Caco-2 (cell line): ENCODE measurements at regions not wholly inside any gene's neighbourhood (a gene's known extent, or its start where the extent isn't known, plus 50 kb on each side); places are given as distances from the start of the nearest gene placed in this dataset.

ENCODE experiments used
- BruUV-seq: library from RNA; stranded (reverse); fragments of 400-500 nt; replicated peaks from 2 replicates; lab custom pipeline; 2021; lab: Mats Ljungman, UMichigan
- CTCF ChIA-PET: fragments of 300-600 bp; sonication (Branson Sonifier 250); formaldehyde crosslinking; loops from one replicate; lab custom pipeline; 2022; ENCODE audit warnings: antibody characterized with exemption; lab: Charles Lee
- POLR2A ChIA-PET: fragments of 300-600 bp; sonication (Branson Sonifier 250); formaldehyde crosslinking; loops from one replicate; lab custom pipeline; 2022; ENCODE audit warnings: antibody characterized with exemption; lab: Charles Lee
- DNase-seq, 2 experiments: peaks; one replicate each; pipeline versions ENCODE4 v3.0.0 to v3.0.0-alpha.2; 2020 to 2022
- H3K27me3 ChIP-seq: replicated peaks from 2 replicates; pipeline ENCODE4 v1.6.0; 2011; ENCODE audit warnings: low read length; ENCODE audit not compliant: control insufficient read depth, insufficient read depth
- H3K36me3 ChIP-seq: 2 replicates; pipeline ENCODE4 v1.5.1; 2011; ENCODE audit warnings: low read length; ENCODE audit not compliant: control insufficient read depth, insufficient read depth
- H3K4me1 ChIP-seq: fragments of 250-450 bp; sonication (Bioruptor Pico); 2 replicates; pipeline ENCODE4 v1.5.1; 2020; ENCODE audit warnings: mild to moderate bottlenecking
- H3K4me3 ChIP-seq: 2 replicates; pipeline ENCODE4 v1.5.1; 2011; ENCODE audit warnings: low read depth, mild to moderate bottlenecking, control low read depth, low read length
- H3K9me3 ChIP-seq: fragments of 250-450 bp; sonication (Bioruptor Pico); 2 replicates; pipeline ENCODE4 v1.5.1; 2020; ENCODE audit warnings: mild to moderate bottlenecking, moderate library complexity
- H3K27ac Mint-ChIP-seq: one replicate; pipeline ENCODE4 v1.8.0; 2022; ENCODE audit warnings: mixed read lengths; ENCODE audit not compliant: unreplicated experiment
- H3K27me3 Mint-ChIP-seq: one replicate; pipeline ENCODE4 v1.8.0; 2022; ENCODE audit warnings: mixed read lengths; ENCODE audit not compliant: insufficient read depth, unreplicated experiment
- H3K36me3 Mint-ChIP-seq: one replicate; pipeline ENCODE4 v1.8.0; 2022; ENCODE audit warnings: mild to moderate bottlenecking, mixed read lengths; ENCODE audit not compliant: insufficient read depth, unreplicated experiment
- H3K4me1 Mint-ChIP-seq: one replicate; pipeline ENCODE4 v1.8.0; 2022; ENCODE audit warnings: low read depth, mixed read lengths; ENCODE audit not compliant: unreplicated experiment
- H3K4me3 Mint-ChIP-seq: one replicate; pipeline ENCODE4 v1.8.0; 2022; ENCODE audit warnings: mild to moderate bottlenecking, moderate library complexity, mixed read lengths; ENCODE audit not compliant: unreplicated experiment
- H3K9me3 Mint-ChIP-seq: one replicate; pipeline ENCODE4 v1.8.0; 2022; ENCODE audit warnings: mixed read lengths; ENCODE audit not compliant: unreplicated experiment
- intact Hi-C: fragments of 100-400 bp; cut with micrococcal nuclease; formaldehyde crosslinking; loops from one replicate; pipeline ENCODE4 v1.10.0; 2022; ENCODE audit not compliant: unreplicated experiment
- TF ChIP-seq, protein P1 (sequence below), 2 experiments: fragments of 200-600 bp in 1 of 2; IDR thresholded peaks; 1 replicate in 1 of 2; 2 replicates in 1 of 2; pipeline versions ENCODE4 v1.5.1 to v1.8.0; 2011 to 2022; ENCODE audit warnings: antibody characterized with exemption in 1 of 2, control low read depth in 1 of 2, inconsistent platforms in 1 of 2, low read depth in 1 of 2, low read length in 1 of 2, mild to moderate bottlenecking in 1 of 2, moderate library complexity in 1 of 2; ENCODE audit not compliant: insufficient read depth in 1 of 2, severe bottlenecking in 1 of 2, unreplicated experiment in 1 of 2

GRCh38 chr9:105173826-105174225, 70.6 kb upstream of the SLC44A1 start:
- Histone ChIP-seq H3K36me3 (no peaks in the 10 kb centered on the region), H3K4me1 (no peaks in the 10 kb centered on the region), H3K27me3 (no peaks in the 10 kb centered on the region), H3K9me3 (no peaks in the 10 kb centered on the region), H3K4me3 (no peak overlapping the region)
- DNase-seq: no peak
- Mint-ChIP-seq H3K27me3 (no peaks in the 10 kb centered on the region), H3K36me3 (no peaks in the 10 kb centered on the region), H3K4me3 (no peak overlapping the region), H3K4me1 (peaks cover 11% of the 10 kb centered on the region), H3K27ac (no peak overlapping the region), H3K9me3 (no peaks in the 10 kb centered on the region)
- BruUV-seq: no TSS peak
- ChIA-PET POLR2A (no interaction called here), CTCF (no interaction called here)
- intact Hi-C loops: no loop called here
- TF ChIP-seq, protein P1, sequence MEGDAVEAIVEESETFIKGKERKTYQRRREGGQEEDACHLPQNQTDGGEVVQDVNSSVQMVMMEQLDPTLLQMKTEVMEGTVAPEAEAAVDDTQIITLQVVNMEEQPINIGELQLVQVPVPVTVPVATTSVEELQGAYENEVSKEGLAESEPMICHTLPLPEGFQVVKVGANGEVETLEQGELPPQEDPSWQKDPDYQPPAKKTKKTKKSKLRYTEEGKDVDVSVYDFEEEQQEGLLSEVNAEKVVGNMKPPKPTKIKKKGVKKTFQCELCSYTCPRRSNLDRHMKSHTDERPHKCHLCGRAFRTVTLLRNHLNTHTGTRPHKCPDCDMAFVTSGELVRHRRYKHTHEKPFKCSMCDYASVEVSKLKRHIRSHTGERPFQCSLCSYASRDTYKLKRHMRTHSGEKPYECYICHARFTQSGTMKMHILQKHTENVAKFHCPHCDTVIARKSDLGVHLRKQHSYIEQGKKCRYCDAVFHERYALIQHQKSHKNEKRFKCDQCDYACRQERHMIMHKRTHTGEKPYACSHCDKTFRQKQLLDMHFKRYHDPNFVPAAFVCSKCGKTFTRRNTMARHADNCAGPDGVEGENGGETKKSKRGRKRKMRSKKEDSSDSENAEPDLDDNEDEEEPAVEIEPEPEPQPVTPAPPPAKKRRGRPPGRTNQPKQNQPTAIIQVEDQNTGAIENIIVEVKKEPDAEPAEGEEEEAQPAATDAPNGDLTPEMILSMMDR (IDR thresholded peaks at IDR 0.05; ENCODE audit: insufficient read depth in 1 of 2, low read depth in 1 of 2, low read length in 1 of 2, severe bottlenecking in 1 of 2, unreplicated experiment in 1 of 2): no peak

- Mint-ChIP-seq H3K4me1 (peaks cover 2% of the 10 kb centered on the region), H3K27ac (no peak overlapping the region), H3K36me3 (no peaks in the 10 kb centered on the region), H3K27me3 (no peaks in the 10 kb centered on the region), H3K9me3 (no peaks in the 10 kb centered on the region), H3K4me3 (no peak overlapping the region)
- no TSS peak for BruUV-seq
- POLR2A ChIA-PET: no interaction called here
- H3K27me3 ChIP-seq: no peaks in the 10 kb centered on the region
- H3K4me1 ChIP-seq: no peaks in the 10 kb centered on the region
- TF ChIP-seq, protein P1 (IDR thresholded peaks at IDR 0.05; ENCODE audit: insufficient read depth in 1 of 2, low read depth in 1 of 2, low read length in 1 of 2, severe bottlenecking in 1 of 2, unreplicated experiment in 1 of 2): no peak
- no peak overlapping the region for H3K4me3 ChIP-seq
- H3K36me3 ChIP-seq: no peaks in the 10 kb centered on the region
- no peaks in the 10 kb centered on the region for H3K9me3 ChIP-seq
- intact Hi-C loops: no loop called here
- CTCF ChIA-PET: no interaction called here
- no peak for DNase-seq
These were observed 68.3 kb upstream of the SLC44A1 start for GRCh38 chr9:105176194-105176593.

- intact Hi-C loops: no loop called here
- POLR2A ChIA-PET: no interaction called here
These were observed 66.4 kb upstream of the SLC44A1 start for GRCh38 chr9:105178076-105178475.

More at GRCh38 chr9:105178076-105178475, 66.4 kb upstream of the SLC44A1 start:
- no peaks in the 10 kb centered on the region for H3K27me3 ChIP-seq
- H3K4me1 ChIP-seq: no peaks in the 10 kb centered on the region
- Mint-ChIP-seq H3K27me3 (no peaks in the 10 kb centered on the region), H3K4me3 (no peak overlapping the region), H3K27ac (no peak overlapping the region), H3K4me1 (no peaks in the 10 kb centered on the region), H3K36me3 (no peaks in the 10 kb centered on the region), H3K9me3 (no peaks in the 10 kb centered on the region)
- BruUV-seq: no TSS peak
- no peak overlapping the region for H3K4me3 ChIP-seq
- no peak for DNase-seq
- no peaks in the 10 kb centered on the region for H3K36me3 ChIP-seq
- no peaks in the 10 kb centered on the region for H3K9me3 ChIP-seq
- TF ChIP-seq, protein P1 (IDR thresholded peaks at IDR 0.05; ENCODE audit: insufficient read depth in 1 of 2, low read depth in 1 of 2, low read length in 1 of 2, severe bottlenecking in 1 of 2, unreplicated experiment in 1 of 2): no peak
- CTCF ChIA-PET: no interaction called here
